A673 (cell line): ENCODE measurements at regions not wholly inside any gene's neighbourhood (a gene's known extent, or its start where the extent isn't known, plus 50 kb on each side); places are given as distances from the start of the nearest gene placed in this dataset.

Experiments used
- BruUV-seq: library from RNA; stranded (reverse); fragments of 400-500 nt; replicated peaks from 2 replicates; lab custom pipeline; 2021; lab: Mats Ljungman, UMichigan
- CTCF ChIA-PET: fragments of 300-600 bp; sonication (Branson Sonifier 250); formaldehyde crosslinking; loops from one replicate; lab custom pipeline; 2022; ENCODE audit warnings: antibody characterized with exemption; lab: Charles Lee
- POLR2A ChIA-PET: fragments of 300-600 bp; sonication (Branson Sonifier 250); formaldehyde crosslinking; loops from one replicate; lab custom pipeline; 2022; ENCODE audit warnings: antibody characterized with exemption; ENCODE audit not compliant: low non-redundant PET; lab: Charles Lee
- DNase-seq: peaks from one replicate; pipeline ENCODE4 v3.0.0-alpha.2; 2015; ENCODE audit warnings: low spot score
- H3K27ac ChIP-seq: fragments of 200-600 bp; sonication (generic); 2 replicates; pipeline ENCODE4 v1.5.1; 2016; ENCODE audit warnings: mixed run types, low read depth, mild to moderate bottlenecking, mixed read lengths, antibody characterized with exemption, low read length; ENCODE audit not compliant: poor library complexity, severe bottlenecking
- H3K27me3 ChIP-seq: fragments of 200-600 bp; sonication (generic); replicated peaks from 2 replicates; pipeline ENCODE4 v1.6.1; 2017; ENCODE audit warnings: mixed run types, low read depth, mild to moderate bottlenecking, mixed read lengths, antibody characterized with exemption, low read length; ENCODE audit not compliant: insufficient read depth, poor library complexity
- H3K36me3 ChIP-seq: fragments of 200-600 bp; sonication (generic); 2 replicates; pipeline ENCODE4 v1.6.1; 2016; ENCODE audit warnings: mixed run types, mild to moderate bottlenecking, mixed read lengths, antibody characterized with exemption, low read length; ENCODE audit not compliant: insufficient read depth, poor library complexity, severe bottlenecking
- H3K4me1 ChIP-seq: fragments of 200-600 bp; sonication (generic); 2 replicates; pipeline ENCODE4 v1.6.1; 2017; ENCODE audit warnings: mixed run types, mild to moderate bottlenecking, mixed read lengths, antibody characterized with exemption, low read length; ENCODE audit not compliant: insufficient read depth, poor library complexity, severe bottlenecking
- H3K4me3 ChIP-seq: fragments of 200-600 bp; sonication (generic); 2 replicates; pipeline ENCODE4 v1.5.1; 2016; ENCODE audit warnings: low read depth, mixed run types, mild to moderate bottlenecking, mixed read lengths, low read length; ENCODE audit not compliant: poor library complexity, severe bottlenecking
- H3K9me3 ChIP-seq: fragments of 200-600 bp; sonication (generic); 2 replicates; pipeline ENCODE4 v1.6.1; 2016; ENCODE audit warnings: mixed run types, low read depth, mild to moderate bottlenecking, mixed read lengths, antibody characterized with exemption, low read length; ENCODE audit not compliant: poor library complexity, severe bottlenecking
- EZH2 ChIP-seq: fragments of 200-600 bp; sonication (generic); IDR thresholded peaks from 2 replicates; pipeline ENCODE4 v1.6.1; 2017; ENCODE audit warnings: borderline replicate concordance, low read depth, mild to moderate bottlenecking, mixed read lengths, antibody characterized with exemption, low read length; ENCODE audit not compliant: poor library complexity, severe bottlenecking
- intact Hi-C: fragments of 100-400 bp; cut with micrococcal nuclease; formaldehyde crosslinking; loops from one replicate; pipeline ENCODE4 v1.10.0; 2022; ENCODE audit not compliant: unreplicated experiment
- TF ChIP-seq, protein P1 (sequence below): fragments of 300-800, 200-600 bp; sonication (generic); conservative IDR thresholded peaks from 2 replicates; pipeline ENCODE4 v1.5.1; 2017; ENCODE audit warnings: low read depth, mild to moderate bottlenecking, antibody characterized with exemption, low read length, moderate library complexity, mixed read lengths

DNA sequence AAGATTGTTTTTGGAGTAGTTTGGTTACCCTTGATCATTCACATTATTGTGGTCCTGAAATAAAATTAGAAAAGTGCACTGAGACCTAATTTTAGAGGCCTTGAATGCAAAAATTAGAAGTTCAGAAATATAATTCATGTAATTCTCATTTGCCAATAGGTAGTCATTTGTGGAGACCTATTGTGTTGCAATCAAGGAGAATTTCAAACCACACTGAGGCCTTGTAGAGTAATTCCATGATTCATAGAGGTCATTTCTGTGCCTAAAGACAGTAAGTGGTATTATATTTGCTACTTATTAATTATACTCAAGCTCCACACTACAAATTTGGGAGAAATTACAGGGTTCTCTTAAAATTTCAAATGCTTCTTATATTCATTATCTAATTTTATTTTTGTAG, 946.8 kb upstream of the POT1 start:
- POLR2A ChIA-PET: no interaction called here
- Histone ChIP-seq H3K27ac (no peak overlapping the region), H3K9me3 (no peaks in the 10 kb centered on the region), H3K27me3 (no peaks in the 10 kb centered on the region), H3K4me3 (no peak overlapping the region), H3K4me1 (no peaks in the 10 kb centered on the region), H3K36me3 (no peaks in the 10 kb centered on the region)
- BruUV-seq: no TSS peak
- TF ChIP-seq, protein P1, sequence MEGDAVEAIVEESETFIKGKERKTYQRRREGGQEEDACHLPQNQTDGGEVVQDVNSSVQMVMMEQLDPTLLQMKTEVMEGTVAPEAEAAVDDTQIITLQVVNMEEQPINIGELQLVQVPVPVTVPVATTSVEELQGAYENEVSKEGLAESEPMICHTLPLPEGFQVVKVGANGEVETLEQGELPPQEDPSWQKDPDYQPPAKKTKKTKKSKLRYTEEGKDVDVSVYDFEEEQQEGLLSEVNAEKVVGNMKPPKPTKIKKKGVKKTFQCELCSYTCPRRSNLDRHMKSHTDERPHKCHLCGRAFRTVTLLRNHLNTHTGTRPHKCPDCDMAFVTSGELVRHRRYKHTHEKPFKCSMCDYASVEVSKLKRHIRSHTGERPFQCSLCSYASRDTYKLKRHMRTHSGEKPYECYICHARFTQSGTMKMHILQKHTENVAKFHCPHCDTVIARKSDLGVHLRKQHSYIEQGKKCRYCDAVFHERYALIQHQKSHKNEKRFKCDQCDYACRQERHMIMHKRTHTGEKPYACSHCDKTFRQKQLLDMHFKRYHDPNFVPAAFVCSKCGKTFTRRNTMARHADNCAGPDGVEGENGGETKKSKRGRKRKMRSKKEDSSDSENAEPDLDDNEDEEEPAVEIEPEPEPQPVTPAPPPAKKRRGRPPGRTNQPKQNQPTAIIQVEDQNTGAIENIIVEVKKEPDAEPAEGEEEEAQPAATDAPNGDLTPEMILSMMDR: no peak
- TF ChIP-seq EZH2: no peak
- intact Hi-C loops: no loop called here
- no peak for DNase-seq
- CTCF ChIA-PET: no interaction called here

DNA sequence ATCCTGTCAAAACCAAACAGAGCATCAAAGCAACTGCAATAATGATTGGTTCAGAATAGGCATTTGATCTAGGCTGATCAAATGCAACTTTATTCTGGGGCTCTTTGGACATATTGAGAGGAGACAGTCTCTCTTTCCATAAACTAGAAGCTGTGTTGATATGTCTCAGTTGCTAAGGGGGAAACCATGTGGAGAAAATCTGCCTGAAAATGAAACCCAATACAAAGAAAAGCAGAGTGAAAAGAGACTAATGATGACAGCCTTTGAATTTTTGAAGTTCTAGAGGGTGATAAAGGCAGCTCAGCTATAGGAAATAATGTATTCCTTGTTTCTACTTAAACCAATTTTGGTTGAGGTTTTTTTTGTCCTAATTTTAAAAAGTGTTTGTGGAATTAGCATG, 941.8 kb upstream of the POT1 start:
- no peaks in the 10 kb centered on the region for H3K27me3 ChIP-seq
- no peaks in the 10 kb centered on the region for H3K36me3 ChIP-seq
- ChIA-PET CTCF (no interaction called here), POLR2A (no interaction called here)
- no peaks in the 10 kb centered on the region for H3K9me3 ChIP-seq
- intact Hi-C loops: no loop called here
- BruUV-seq: no TSS peak
- no peaks in the 10 kb centered on the region for H3K4me1 ChIP-seq
- H3K4me3 ChIP-seq: no peak overlapping the region
- no peak overlapping the region for H3K27ac ChIP-seq
- TF ChIP-seq, protein P1: no peak
- DNase-seq: no peak

DNA sequence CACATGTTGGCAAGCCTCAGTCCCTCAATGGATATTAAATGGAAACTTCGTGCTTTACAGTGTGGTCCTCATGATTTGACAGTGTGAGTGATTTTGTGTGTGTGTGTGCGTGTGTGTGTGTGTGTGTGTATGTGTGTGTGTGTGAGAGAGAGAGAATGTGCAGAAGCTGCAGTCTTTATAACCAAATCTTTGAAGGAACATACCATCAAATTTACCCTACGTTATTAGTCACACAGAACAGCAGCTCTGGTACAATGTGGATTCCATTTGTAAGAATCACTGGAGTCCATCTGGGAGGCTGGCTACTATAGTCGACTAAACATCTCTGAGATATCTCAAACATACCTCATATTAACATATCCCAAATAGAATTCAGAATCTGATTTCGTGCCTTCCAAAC, 928.0 kb upstream of the POT1 start:
- intact Hi-C loops: no loop called here
- no peaks in the 10 kb centered on the region for H3K4me1 ChIP-seq
- BruUV-seq: no TSS peak
- POLR2A ChIA-PET: no interaction called here
- TF ChIP-seq, protein P1: no peak
- TF ChIP-seq EZH2: no peak
- H3K4me3 ChIP-seq: no peak overlapping the region
- no peak overlapping the region for H3K27ac ChIP-seq
- no peaks in the 10 kb centered on the region for H3K9me3 ChIP-seq
- no peaks in the 10 kb centered on the region for H3K36me3 ChIP-seq
- CTCF ChIA-PET: no interaction called here
- no peak for DNase-seq
- H3K27me3 ChIP-seq: no peaks in the 10 kb centered on the region
